Transverse colon (tissue), 4 donors: ENCODE measurements at regions not wholly inside any gene's neighbourhood (a gene's known extent, or its start where the extent isn't known, plus 50 kb on each side); places are given as distances from the start of the nearest gene placed in this dataset.

Experiments
- DNase-seq: peaks from one replicate; pipeline ENCODE4 v3.0.0-alpha.2; 2019
- H3K27ac ChIP-seq, 4 donors: fragments of 200-600 bp; sonication (generic); 2 replicates each; pipeline ENCODE4 v1.5.1; 2016 to 2018; ENCODE audit warnings: inconsistent platforms in 4 of 4
- H3K27me3 ChIP-seq: fragments of 200-600 bp; sonication (generic); 2 replicates; pipeline ENCODE4 v1.5.1; 2017; ENCODE audit warnings: inconsistent platforms
- H3K36me3 ChIP-seq, 4 donors: fragments of 200-600 bp; sonication (generic); 2 replicates each; pipeline ENCODE4 v1.5.1; 2017 to 2019; ENCODE audit warnings: inconsistent platforms in 4 of 4
- H3K4me1 ChIP-seq, 4 donors: fragments of 200-600 bp; sonication (generic); 2 replicates each; pipeline ENCODE4 v1.5.1; 2017 to 2020; ENCODE audit warnings: inconsistent platforms in 4 of 4
- H3K4me3 ChIP-seq, 4 donors: fragments of 200-600 bp; sonication (generic); 1 replicate in 1 of 4; 2 replicates in 3 of 4; pipeline versions ENCODE4 v1.5.1 to v1.6.1; 2017 to 2019; ENCODE audit warnings: inconsistent platforms in 4 of 4
- H3K9me3 ChIP-seq, 2 donors: fragments of 200-600 bp; sonication (generic); 2 replicates each; pipeline ENCODE4 v1.5.1; 2017 to 2019; ENCODE audit warnings: inconsistent platforms in 2 of 2
- CTCF ChIP-seq, 5 experiments: fragments of 200-600 bp in 3 of 5; fragments of 450-650 bp in 2 of 5; sonication (generic) in 3 of 5; IDR thresholded peaks; 1 replicate in 2 of 5; 2 replicates in 3 of 5; pipeline ENCODE4 v1.5.1; 2016 to 2017; ENCODE audit warnings: antibody characterized with exemption in 5 of 5, inconsistent platforms in 3 of 5, mild to moderate bottlenecking in 2 of 5, moderate library complexity in 1 of 5
- EP300 ChIP-seq: sonication (generic); formaldehyde crosslinking; IDR thresholded peaks from one replicate; pipeline ENCODE4 v1.6.1; 2017; ENCODE audit warnings: antibody characterized with exemption, low read depth
- POLR2A ChIP-seq: fragments of 450-650 bp; IDR thresholded peaks from one replicate; pipeline ENCODE4 v1.6.1; 2016; ENCODE audit warnings: antibody characterized with exemption, mild to moderate bottlenecking, moderate library complexity
- POLR2AphosphoS5 ChIP-seq, 3 donors: sonication (generic); formaldehyde crosslinking; IDR thresholded peaks; one replicate each; pipeline ENCODE4 v1.6.1; 2016; ENCODE audit warnings: antibody characterized with exemption in 3 of 3
- WGBS, 2 donors: methylation state at CpG; one replicate each; pipeline ENCODE4 v1.1.5; 2018; ENCODE audit warnings: low coverage in 1 of 2; 5-methylcytosine and 5-hydroxymethylcytosine counted together
- in situ Hi-C, 4 donors: fragments of 200-750 bp; cut with MboI; loops; one replicate each; pipeline versions ENCODE4 v1.15.0 to v1.15.1; 2017; ENCODE audit warnings: low sequenced_read_pairs in 3 of 4, low pct_ligation_motif_present in 1 of 4, low pct_unique_long_range_greater_than_20kb in 1 of 4
- intact Hi-C: fragments of 100-400 bp; cut with DNase I; formaldehyde crosslinking; loops from one replicate; pipeline ENCODE4 v1.15.1; 2023; ENCODE audit warnings: low total_unique reads

GRCh38 chr12:124420041-124420995, 125.4 kb downstream of the RFLNA start:
- peaks cover 0 to 12% (median 7%) of the 10 kb centered on the region in 4 donors for H3K36me3 ChIP-seq
- H3K27me3 ChIP-seq: no peaks in the 10 kb centered on the region
- no peak for DNase-seq
- TF ChIP-seq POLR2A (no peak), CTCF (IDR thresholded peaks at IDR 0.05) (no peak), POLR2AphosphoS5 (IDR thresholded peaks at IDR 0.05) (no peak), EP300 (no peak)
- H3K9me3 ChIP-seq: no peaks in the 10 kb centered on the region
- no peak overlapping the region for H3K4me3 ChIP-seq
- WGBS, 2 donors: 90 to 97% methylated on average over 2 to 28 of the region's 28 CpGs
- intact Hi-C loops (loop anchor here (5.0 kb wide), 2 partner anchors 33 to 37 kb away; no protein-coding TSS in a partner anchor), in situ Hi-C loops (loop anchor here in 1 of 4 donors (25.0 kb wide), 1 partner anchor 342 kb away; no protein-coding TSS in a partner anchor)
- H3K4me1 ChIP-seq: peaks cover 29 to 39% (median 33%) of the 10 kb centered on the region in 4 donors
- H3K27ac ChIP-seq: peak overlapping the region; percentile 93 to 98 (median 98)

- TF ChIP-seq POLR2A (no peak), POLR2AphosphoS5 (IDR thresholded peaks at IDR 0.05) (no peak), CTCF (IDR thresholded peaks at IDR 0.05) (no peak), EP300 (no peak)
- no peaks in the 10 kb centered on the region for H3K9me3 ChIP-seq
- no peak overlapping the region for H3K4me3 ChIP-seq
- 80 to 85% methylated on average over 7 to 21 of the region's 21 CpGs for WGBS, 2 donors
- DNase-seq: no peak
- H3K36me3 ChIP-seq: peaks cover 0 to 12% (median 7%) of the 10 kb centered on the region in 4 donors
- intact Hi-C loops (loop anchor here (5.0 kb wide), 2 partner anchors 32 to 38 kb away; no protein-coding TSS in a partner anchor), in situ Hi-C loops (loop anchor here in 1 of 4 donors (25.0 kb wide), 1 partner anchor 343 kb away; no protein-coding TSS in a partner anchor)
- no peaks in the 10 kb centered on the region for H3K27me3 ChIP-seq
- peaks cover 29 to 38% (median 33%) of the 10 kb centered on the region in 4 donors for H3K4me1 ChIP-seq
- peak overlapping the region; percentile 93 to 98 (median 98) for H3K27ac ChIP-seq
Observed at GRCh38 chr12:124419292-124420040, 124.6 kb downstream of the RFLNA start.

DNA sequence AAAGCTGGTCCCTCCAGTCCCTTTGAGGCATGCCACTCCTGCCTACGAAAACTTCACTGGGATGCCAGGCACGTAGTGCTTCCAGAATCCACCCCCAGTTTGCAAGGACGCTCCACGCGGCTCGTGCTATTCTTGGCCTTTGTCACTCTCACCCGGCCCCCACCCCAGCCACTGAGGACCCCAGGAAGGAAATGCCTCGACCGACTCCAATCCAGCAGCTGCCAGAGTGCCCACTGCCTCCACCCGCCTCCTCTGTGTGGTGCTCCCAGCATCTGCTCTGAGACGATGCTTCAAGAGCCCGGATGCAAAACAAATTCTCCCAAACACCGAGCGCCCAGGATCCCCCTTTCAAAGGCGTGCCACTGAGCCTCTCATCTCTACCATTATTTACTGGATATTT, 123.9 kb downstream of the RFLNA start:
- 96 to 98% methylated on average over 5 to 15 of the region's 15 CpGs for WGBS, 2 donors
- in situ Hi-C loops: loop anchor here in 1 of 4 donors (25.0 kb wide), 1 partner anchor 344 kb away; no protein-coding TSS in a partner anchor
- H3K27ac ChIP-seq: peak overlapping the region; percentile 93 to 98 (median 98)
- no peaks in the 10 kb centered on the region for H3K9me3 ChIP-seq
- H3K27me3 ChIP-seq: no peaks in the 10 kb centered on the region
- TF ChIP-seq EP300 (no peak), CTCF (IDR thresholded peaks at IDR 0.05) (no peak), POLR2A (no peak), POLR2AphosphoS5 (IDR thresholded peaks at IDR 0.05) (no peak)
- DNase-seq: no peak
- peaks cover 0 to 12% (median 7%) of the 10 kb centered on the region in 4 donors for H3K36me3 ChIP-seq
- peaks cover 28 to 38% (median 34%) of the 10 kb centered on the region in 4 donors for H3K4me1 ChIP-seq
- H3K4me3 ChIP-seq: no peak overlapping the region
- intact Hi-C loops: no loop called here

DNA sequence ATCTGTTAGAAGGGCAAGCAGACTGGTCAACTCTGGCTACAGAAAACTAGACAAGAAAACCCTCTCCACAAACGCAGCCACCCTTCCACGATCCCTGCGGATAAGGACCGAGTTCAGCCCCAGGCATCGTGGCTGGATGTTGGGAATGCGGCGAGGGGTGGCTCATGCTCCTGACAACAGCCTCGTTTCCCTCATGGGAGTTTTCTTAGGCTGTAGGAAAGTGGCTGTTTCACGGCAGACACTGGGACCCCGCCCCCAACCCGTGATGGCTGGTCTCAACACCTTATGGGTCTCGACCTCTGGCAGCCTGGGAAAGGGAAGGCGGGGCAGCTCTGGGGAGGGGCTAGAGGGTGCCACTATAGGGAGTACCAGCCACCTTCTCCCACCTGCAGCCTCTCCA, 123.3 kb downstream of the RFLNA start:
- no peaks in the 10 kb centered on the region for H3K27me3 ChIP-seq
- TF ChIP-seq EP300: no peak
- no peak for TF ChIP-seq POLR2AphosphoS5 (IDR thresholded peaks at IDR 0.05)
- no peak for TF ChIP-seq CTCF (IDR thresholded peaks at IDR 0.05)
- no peak for TF ChIP-seq POLR2A
- H3K27ac ChIP-seq: no peak overlapping the region
- H3K9me3 ChIP-seq: no peaks in the 10 kb centered on the region
- 91 to 92% methylated on average over 8 to 13 of the region's 13 CpGs for WGBS, 2 donors
- intact Hi-C loops (no loop called here), in situ Hi-C loops (loop anchor here in 1 of 4 donors (25.0 kb wide), 1 partner anchor 344 kb away; no protein-coding TSS in a partner anchor)
- no peak overlapping the region for H3K4me3 ChIP-seq
- no peak for DNase-seq
- H3K4me1 ChIP-seq: peaks cover 28 to 38% (median 33%) of the 10 kb centered on the region in 4 donors
- H3K36me3 ChIP-seq: peaks cover 0 to 12% (median 7%) of the 10 kb centered on the region in 4 donors
